DMS 273 (cell line): ENCODE measurements at regions not wholly inside any gene's neighbourhood (a gene's known extent, or its start where the extent isn't known, plus 50 kb on each side); places are given as distances from the start of the nearest gene placed in this dataset.
"Not testable (repeated sequence)": the region's sequence is repeated elsewhere in the genome, so short reads cannot be mapped to it uniquely, and the experiment has no call there.

ENCODE experiments used
- DNase-seq: peaks from one replicate; lab custom pipeline; 2025; ENCODE audit not compliant: unreplicated experiment; lab: John Stamatoyannopoulos, UW

GRCh38 chr5:130502702-130503101 is 598.4 kb downstream of the CHSY3 start:
- no peak for DNase-seq

GRCh38 chr5:130501151-130501865 is 597.0 kb downstream of the CHSY3 start:
- DNase-seq: no peak

DNA sequence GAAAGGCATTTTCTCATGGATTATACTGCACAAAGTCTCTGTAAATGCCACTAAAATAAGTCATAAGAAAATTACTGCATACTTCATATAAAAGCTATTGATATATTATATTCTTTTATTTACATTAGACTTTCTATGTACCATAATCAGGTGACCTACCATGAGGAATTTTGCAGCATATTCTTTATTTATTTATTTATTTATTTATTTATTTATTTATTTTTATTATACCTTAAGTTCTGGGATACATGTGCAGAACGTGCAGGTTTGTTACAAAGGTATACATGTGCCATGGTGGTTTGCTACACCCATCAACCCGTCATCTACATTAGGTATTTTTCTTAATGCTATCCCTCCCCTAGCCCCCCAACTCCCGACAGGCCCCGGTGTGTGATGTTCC is 596.2 kb downstream of the CHSY3 start:
- DNase-seq: not testable (repeated sequence)

DNA sequence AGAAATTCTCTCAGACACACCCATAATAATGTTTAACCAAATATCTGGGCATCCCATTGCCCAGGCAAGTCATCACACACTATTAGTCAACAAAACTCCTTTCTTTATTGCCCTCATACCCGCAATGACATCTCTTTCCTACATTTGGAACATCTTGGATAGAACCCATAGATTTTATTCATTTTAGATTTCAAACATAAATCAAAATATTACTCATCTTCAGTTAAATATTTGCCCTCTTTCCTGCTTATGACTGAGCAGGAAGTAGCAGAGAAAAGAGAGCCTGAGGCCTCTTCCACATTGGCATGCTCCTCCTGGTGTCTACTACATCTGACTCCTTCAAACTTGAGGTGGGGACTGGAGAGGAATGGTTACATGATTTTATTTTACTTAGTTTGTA is 592.0 kb downstream of the CHSY3 start:
- DNase-seq: no peak

- no peak for DNase-seq
These were observed 584.0 kb downstream of the CHSY3 start for GRCh38 chr5:130488252-130488651.

GRCh38 chr5:130479045-130479804 is 575.0 kb downstream of the CHSY3 start:
- DNase-seq: no peak

- no peak for DNase-seq
These were observed 572.1 kb downstream of the CHSY3 start for GRCh38 chr5:130476325-130476724.

DNA sequence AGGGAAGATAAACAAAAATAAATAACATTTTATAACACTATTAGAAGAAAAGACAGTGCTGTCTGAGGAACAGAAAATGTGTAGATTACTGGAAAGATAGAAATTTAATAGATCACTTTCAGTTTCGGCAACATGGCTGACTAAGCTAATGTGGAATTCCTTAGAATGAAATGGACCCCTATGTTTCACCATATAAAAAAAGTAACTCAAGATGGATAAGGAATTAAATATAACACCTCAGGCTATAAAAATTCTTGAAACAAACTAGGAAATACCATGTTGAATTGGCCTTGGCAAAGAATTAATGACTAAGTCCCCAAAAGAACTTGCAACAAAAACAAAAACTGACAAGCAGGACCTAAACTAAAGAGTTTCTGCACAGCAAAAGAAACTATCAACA is 558.3 kb downstream of the CHSY3 start:
- no peak for DNase-seq

DNA sequence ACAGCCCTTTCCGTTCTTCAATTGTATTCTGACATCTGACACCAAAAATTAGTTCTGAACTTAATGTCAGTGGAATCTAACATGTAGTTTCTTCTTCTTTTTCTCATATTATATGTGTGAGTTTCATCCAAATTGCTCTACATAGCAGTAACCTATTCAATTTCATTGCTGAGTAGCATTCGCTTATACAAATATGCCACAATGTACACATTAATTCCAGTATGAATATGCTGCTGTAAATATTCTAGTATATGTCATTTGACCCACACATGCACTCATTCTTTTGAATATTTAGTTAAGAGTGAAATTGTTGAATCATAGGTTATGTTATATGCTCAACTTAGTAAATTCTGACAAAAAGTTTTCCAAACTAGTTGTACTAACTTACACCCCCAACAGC is 550.9 kb downstream of the CHSY3 start:
- DNase-seq: no peak

DNA sequence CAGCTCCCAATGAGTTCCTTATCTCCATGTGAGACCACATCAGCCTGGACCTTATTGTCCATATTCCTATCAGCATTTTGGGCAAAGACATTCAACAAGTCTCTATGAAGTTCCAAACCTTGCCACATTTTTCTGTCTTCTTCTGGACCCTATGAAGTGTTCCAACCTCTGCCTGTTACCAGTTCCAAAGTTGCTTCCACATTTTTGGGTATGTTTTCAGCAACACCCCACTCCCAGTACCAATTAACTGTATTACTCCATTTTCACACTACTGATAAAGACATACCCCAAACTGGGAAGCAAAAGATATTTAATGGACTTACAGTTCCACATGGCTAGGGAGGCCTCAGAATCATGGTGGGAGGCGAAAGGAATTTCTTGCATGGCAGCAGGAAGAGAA is 548.5 kb downstream of the CHSY3 start:
- no peak for DNase-seq

GRCh38 chr5:130436430-130436829 is 532.2 kb downstream of the CHSY3 start:
- DNase-seq: no peak

GRCh38 chr5:130427222-130427955 is 523.1 kb downstream of the CHSY3 start:
- DNase-seq: no peak

DNA sequence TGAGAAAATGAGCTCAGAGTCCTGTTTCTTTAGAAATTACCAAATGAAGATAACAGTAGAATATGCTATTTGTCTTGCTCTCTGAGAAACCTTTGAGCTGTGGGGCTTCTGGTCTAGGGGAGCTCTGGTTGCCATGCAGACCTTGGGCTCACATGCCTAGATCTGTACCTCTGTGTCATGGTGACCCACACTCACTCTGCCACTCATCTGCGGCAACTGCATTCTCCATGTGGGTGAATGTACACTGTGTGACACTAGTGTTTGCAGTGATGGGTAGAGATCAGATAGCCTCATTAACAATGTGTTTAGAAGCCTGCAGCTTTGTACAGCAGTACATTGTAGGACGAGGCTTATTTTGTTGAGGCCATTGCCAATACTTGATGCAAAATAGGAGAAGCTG is 521.2 kb downstream of the CHSY3 start:
- no peak for DNase-seq

DNA sequence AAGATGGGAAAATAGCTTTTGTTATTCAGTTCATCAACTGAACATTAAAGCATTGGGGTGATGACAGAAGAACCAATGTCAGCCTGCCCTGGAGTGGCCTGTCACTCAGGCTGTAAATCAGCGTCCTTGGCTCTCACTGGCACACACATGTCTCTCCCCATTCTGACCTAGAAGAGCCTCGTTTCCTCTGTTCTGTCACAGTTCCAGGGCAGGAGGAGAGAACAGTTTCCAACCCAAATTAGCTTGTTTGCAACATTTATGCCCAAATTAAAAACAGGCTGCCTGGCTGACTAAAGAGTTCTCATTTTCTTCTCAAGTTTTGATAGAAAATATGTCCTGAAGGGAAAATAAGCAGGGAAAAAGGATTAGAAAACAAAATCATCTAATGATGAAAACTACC is 520.1 kb downstream of the CHSY3 start:
- DNase-seq: no peak

GRCh38 chr5:130402906-130403305 is 498.6 kb downstream of the CHSY3 start:
- DNase-seq: no peak

DNA sequence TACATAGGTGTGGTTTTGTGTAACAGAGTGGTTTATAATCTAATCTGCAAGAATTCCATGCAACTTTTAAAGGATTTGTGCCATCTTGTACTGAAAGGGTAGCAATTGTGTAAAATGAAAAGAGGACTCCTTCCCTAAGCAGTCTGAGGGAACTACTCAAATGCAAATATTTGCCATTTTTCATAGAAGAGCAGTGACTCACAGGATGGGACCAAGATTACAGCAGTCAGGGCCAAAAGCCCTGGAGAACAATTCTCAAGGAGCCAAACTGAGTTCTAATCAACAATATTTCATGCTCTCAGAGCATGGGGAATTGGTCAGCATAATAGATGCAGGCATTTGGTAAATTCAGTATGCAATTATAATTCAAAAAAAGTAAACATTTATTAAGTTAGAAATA is 495.8 kb downstream of the CHSY3 start:
- no peak for DNase-seq

DNA sequence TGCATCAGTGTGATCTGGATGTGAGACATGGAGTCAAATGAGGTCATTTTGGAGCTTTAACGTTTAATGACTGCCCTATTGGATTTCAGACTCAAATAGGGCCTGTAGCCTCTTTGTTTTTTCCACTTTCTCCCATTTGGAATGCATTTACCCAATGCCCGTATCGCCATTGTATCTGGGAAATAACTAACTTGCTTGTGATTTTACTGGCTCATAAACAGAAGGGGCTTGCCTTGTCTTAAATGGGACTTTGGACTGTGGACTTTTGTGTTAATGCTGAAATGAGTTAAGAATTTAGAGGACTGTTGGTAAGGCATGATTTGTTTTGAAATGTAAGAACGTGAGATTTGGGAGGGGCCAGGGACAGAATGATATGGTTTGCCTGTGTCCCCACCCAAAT is 494.6 kb downstream of the CHSY3 start:
- no peak for DNase-seq

DNA sequence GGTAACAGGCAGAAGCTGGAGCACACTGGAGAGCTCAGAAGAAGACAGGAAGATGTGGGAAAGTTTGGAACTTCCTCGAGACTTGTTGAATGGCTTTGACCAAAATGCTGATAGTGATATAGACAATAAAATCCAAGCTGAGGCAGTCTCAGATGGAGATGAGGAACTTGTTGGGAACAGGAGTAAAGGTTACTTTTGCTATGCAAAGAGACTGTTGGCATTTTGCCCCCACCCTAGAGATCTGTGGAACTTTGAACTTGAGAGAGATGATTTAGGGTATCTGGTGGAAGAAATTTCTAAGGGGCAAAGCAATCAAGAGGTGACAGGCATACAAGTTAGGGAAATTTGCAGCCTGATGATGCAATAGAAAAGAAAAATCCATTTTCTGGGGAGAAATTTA is 493.5 kb downstream of the CHSY3 start:
- DNase-seq: not testable (repeated sequence)

DNA sequence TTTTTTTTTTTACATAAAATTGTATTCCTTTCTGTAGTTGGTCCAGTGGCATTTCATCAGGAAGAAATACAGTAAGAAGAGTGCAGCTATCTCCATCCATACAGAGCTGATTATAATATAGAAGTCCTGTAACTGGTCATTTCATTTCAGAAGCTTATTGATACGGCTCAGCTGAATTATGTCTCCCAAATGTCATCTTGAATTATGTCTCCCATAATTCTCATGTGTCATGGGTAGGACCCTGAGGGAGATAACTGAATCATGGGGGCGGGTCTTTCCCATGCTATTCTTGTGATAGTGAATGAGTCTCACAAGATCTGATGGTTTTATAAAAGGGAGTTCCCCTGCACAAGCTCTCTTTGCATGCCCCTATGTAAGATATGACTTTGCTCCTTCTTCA is 492.9 kb downstream of the CHSY3 start:
- DNase-seq: no peak

DNA sequence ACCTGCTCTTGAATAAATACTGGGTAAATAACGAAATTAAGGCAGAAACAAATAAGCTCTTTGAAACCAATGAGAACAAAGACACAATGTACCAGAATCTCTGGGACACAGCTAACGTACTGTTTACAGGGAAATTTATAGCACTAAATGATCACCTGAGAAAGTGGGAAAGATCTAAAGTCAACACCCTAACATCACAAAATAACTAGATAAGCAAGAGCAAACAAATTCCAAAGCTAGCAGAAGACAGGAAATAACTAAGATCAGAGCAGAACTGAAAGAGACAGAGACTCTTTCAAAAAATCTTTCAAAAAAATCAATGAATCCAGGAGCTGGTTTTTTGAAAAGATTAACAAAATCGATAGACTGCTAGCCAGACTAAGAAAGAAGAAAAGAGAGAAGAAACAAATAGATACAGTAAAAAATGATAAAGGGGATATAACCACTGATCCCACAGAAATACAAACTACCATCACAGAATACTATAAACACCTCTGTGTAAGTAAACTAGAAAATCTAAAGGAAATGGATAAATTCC is 487.5 kb downstream of the CHSY3 start:
- not testable (repeated sequence) for DNase-seq

GRCh38 chr5:130386155-130386554 is 481.9 kb downstream of the CHSY3 start:
- DNase-seq: no peak

DNA sequence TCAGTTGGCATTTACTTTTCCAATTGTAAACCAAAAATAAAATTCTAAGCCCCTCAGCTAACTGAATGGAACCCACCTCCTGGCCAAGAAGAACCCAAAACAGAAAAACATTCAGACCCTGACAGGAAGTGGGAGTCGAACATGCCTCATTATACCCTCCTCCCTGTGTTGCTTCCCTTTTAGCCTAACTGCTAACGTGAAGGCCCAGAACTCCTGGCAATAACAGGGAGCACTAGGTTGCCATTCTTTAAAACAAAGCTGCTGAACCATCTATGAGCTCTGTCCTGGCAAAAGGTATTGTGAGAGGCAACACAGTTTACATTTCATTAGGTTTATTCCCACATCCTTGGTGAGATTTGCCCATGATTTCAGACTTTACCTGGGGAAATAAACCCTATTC is 481.4 kb downstream of the CHSY3 start:
- no peak for DNase-seq
